ENCODE measurements at regions not wholly inside any gene's neighbourhood (a gene's known extent, or its start where the extent isn't known, plus 50 kb on each side); places are given as distances from the start of the nearest gene placed in this dataset.
"Not testable (repeated sequence)": the region's sequence is repeated elsewhere in the genome, so short reads cannot be mapped to it uniquely, and the experiment has no call there.

- Histone ChIP-seq H3K9me3 (no peaks in the 10 kb centered on the region), H3K27me3 (replicated peaks in 1 of 2; ENCODE audit: control insufficient read depth in 2 of 2, extremely low read depth in 1 of 2, insufficient read depth in 2 of 2, low read length in 1 of 2) (no peaks in the 10 kb centered on the region), H3K4me3 (ENCODE audit: control insufficient read depth in 1 of 2, extremely low read depth in 1 of 2, low read length in 1 of 2) (no peak overlapping the region), H3K4me1 (ENCODE audit: control insufficient read depth in 1 of 2, extremely low read depth in 1 of 2, insufficient read depth in 2 of 2, low read length in 2 of 2) (no peaks in the 10 kb centered on the region), H3K27ac (ENCODE audit: low read length) (no peak overlapping the region), H3K36me3 (ENCODE audit: control insufficient read depth in 2 of 2, extremely low read depth in 1 of 2, insufficient read depth in 1 of 2, low read length in 1 of 2) (no peaks in the 10 kb centered on the region)
- DNase-seq (no peak), ATAC-seq (replicated peaks in 1 of 4) (no peak)
- CTCF ChIA-PET: no interaction called here
- no peak overlapping the region for H3K4me3 Mint-ChIP-seq
- no peaks in the 10 kb centered on the region for H3K4me1 Mint-ChIP-seq
- no CpG with 5 or more reads among the region's 2 CpGs for WGBS (ENCODE audit: insufficient coverage)
- H3K9me3 Mint-ChIP-seq: peaks cover 0 to 4% (median 4%) of the 10 kb centered on the region in 3 donors
- no peak overlapping the region for H3K27ac Mint-ChIP-seq
- peaks cover 10 to 12% of the 10 kb centered on the region in 2 donors for H3K27me3 Mint-ChIP-seq
- POLR2A ChIA-PET: no interaction called here
- H3K36me3 Mint-ChIP-seq: no peaks in the 10 kb centered on the region
Observed at GRCh38 chr2:83994633-83995179, 464.4 kb downstream of the SUCLG1 start.

- POLR2A ChIA-PET: no interaction called here
- DNase-seq (no peak), ATAC-seq (replicated peaks in 1 of 4) (no peak)
- no peaks in the 10 kb centered on the region for H3K27me3 ChIP-seq (replicated peaks in 1 of 2; ENCODE audit: control insufficient read depth in 2 of 2, extremely low read depth in 1 of 2, insufficient read depth in 2 of 2, low read length in 1 of 2)
- H3K9me3 Mint-ChIP-seq: peaks cover 0 to 4% (median 4%) of the 10 kb centered on the region in 3 donors
- no peaks in the 10 kb centered on the region for H3K9me3 ChIP-seq
- CTCF ChIA-PET: no interaction called here
- WGBS (ENCODE audit: insufficient coverage): 50% methylated on average over 1 of the region's 1 CpG
- no peak overlapping the region for H3K4me3 Mint-ChIP-seq
- no peak overlapping the region for H3K4me3 ChIP-seq (ENCODE audit: control insufficient read depth in 1 of 2, extremely low read depth in 1 of 2, low read length in 1 of 2)
- H3K36me3 Mint-ChIP-seq: no peaks in the 10 kb centered on the region
- no peak overlapping the region for H3K27ac Mint-ChIP-seq
- no peaks in the 10 kb centered on the region for H3K4me1 Mint-ChIP-seq
- no peaks in the 10 kb centered on the region for H3K4me1 ChIP-seq (ENCODE audit: control insufficient read depth in 1 of 2, extremely low read depth in 1 of 2, insufficient read depth in 2 of 2, low read length in 2 of 2)
- H3K27ac ChIP-seq (ENCODE audit: low read length): no peak overlapping the region
- H3K27me3 Mint-ChIP-seq: peaks cover 10 to 11% of the 10 kb centered on the region in 2 donors
- no peaks in the 10 kb centered on the region for H3K36me3 ChIP-seq (ENCODE audit: control insufficient read depth in 2 of 2, extremely low read depth in 1 of 2, insufficient read depth in 1 of 2, low read length in 1 of 2)
Observed at GRCh38 chr2:83993873-83994632, 465.0 kb downstream of the SUCLG1 start.

GRCh38 chr2:83991992-83992391, 467.1 kb downstream of the SUCLG1 start:
- Mint-ChIP-seq H3K27me3 (peaks cover 7% of the 10 kb centered on the region in 2 donors), H3K36me3 (no peaks in the 10 kb centered on the region), H3K27ac (no peak overlapping the region), H3K4me3 (no peak overlapping the region), H3K4me1 (no peaks in the 10 kb centered on the region), H3K9me3 (peaks cover under 1 to 10% (median 4%) of the 10 kb centered on the region in 3 donors)
- Histone ChIP-seq H3K4me1 (ENCODE audit: control insufficient read depth in 1 of 2, extremely low read depth in 1 of 2, insufficient read depth in 2 of 2, low read length in 2 of 2) (no peaks in the 10 kb centered on the region), H3K27ac (ENCODE audit: low read length) (no peak overlapping the region), H3K36me3 (ENCODE audit: control insufficient read depth in 2 of 2, extremely low read depth in 1 of 2, insufficient read depth in 1 of 2, low read length in 1 of 2) (no peaks in the 10 kb centered on the region), H3K4me3 (ENCODE audit: control insufficient read depth in 1 of 2, extremely low read depth in 1 of 2, low read length in 1 of 2) (no peak overlapping the region), H3K9me3 (no peaks in the 10 kb centered on the region), H3K27me3 (replicated peaks in 1 of 2; ENCODE audit: control insufficient read depth in 2 of 2, extremely low read depth in 1 of 2, insufficient read depth in 2 of 2, low read length in 1 of 2) (peaks cover 0 to 2% of the 10 kb centered on the region in 2 experiments)
- ATAC-seq (replicated peaks in 1 of 4) (no peak), DNase-seq (no peak)
- WGBS (ENCODE audit: insufficient coverage): no CpG with 5 or more reads among the region's 3 CpGs
- ChIA-PET POLR2A (no interaction called here), CTCF (no interaction called here)

GRCh38 chr2:83990636-83991035, 468.4 kb downstream of the SUCLG1 start:
- H3K9me3 Mint-ChIP-seq: peaks cover 7 to 17% (median 9%) of the 10 kb centered on the region in 3 donors
- H3K36me3 ChIP-seq (ENCODE audit: control insufficient read depth in 2 of 2, extremely low read depth in 1 of 2, insufficient read depth in 1 of 2, low read length in 1 of 2): no peaks in the 10 kb centered on the region

GRCh38 chr2:83976628-83977027, 482.5 kb downstream of the SUCLG1 start:
- ATAC-seq (replicated peaks in 1 of 4); H3K4me1 ChIP-seq (ENCODE audit: control insufficient read depth in 1 of 2, extremely low read depth in 1 of 2, insufficient read depth in 2 of 2, low read length in 2 of 2); H3K4me3 Mint-ChIP-seq; H3K27ac ChIP-seq (ENCODE audit: low read length); H3K4me3 ChIP-seq (ENCODE audit: control insufficient read depth in 1 of 2, extremely low read depth in 1 of 2, low read length in 1 of 2); H3K9me3 ChIP-seq; H3K27me3 ChIP-seq (replicated peaks in 1 of 2; ENCODE audit: control insufficient read depth in 2 of 2, extremely low read depth in 1 of 2, insufficient read depth in 2 of 2, low read length in 1 of 2); CTCF ChIA-PET; H3K27ac Mint-ChIP-seq; H3K36me3 Mint-ChIP-seq; H3K36me3 ChIP-seq (ENCODE audit: control insufficient read depth in 2 of 2, extremely low read depth in 1 of 2, insufficient read depth in 1 of 2, low read length in 1 of 2); H3K4me1 Mint-ChIP-seq; DNase-seq; POLR2A ChIA-PET: not testable (repeated sequence)
- H3K27me3 Mint-ChIP-seq: peaks cover 7 to 14% of the 10 kb centered on the region in 2 donors
- H3K9me3 Mint-ChIP-seq: peaks cover 0 to 13% (median 4%) of the 10 kb centered on the region in 3 donors
- WGBS (ENCODE audit: insufficient coverage): 59% methylated on average over 4 of the region's 6 CpGs

More at GRCh38 chr2:83990636-83991035, 468.4 kb downstream of the SUCLG1 start:
- Mint-ChIP-seq H3K27me3 (peaks cover 7% of the 10 kb centered on the region in 2 donors), H3K27ac (no peak overlapping the region), H3K4me1 (no peaks in the 10 kb centered on the region), H3K4me3 (no peak overlapping the region), H3K36me3 (no peaks in the 10 kb centered on the region)
- ChIA-PET CTCF (no interaction called here), POLR2A (no interaction called here)
- no peak overlapping the region for H3K27ac ChIP-seq (ENCODE audit: low read length)
- DNase-seq (no peak), ATAC-seq (replicated peaks in 1 of 4) (no peak)
- H3K4me1 ChIP-seq (ENCODE audit: control insufficient read depth in 1 of 2, extremely low read depth in 1 of 2, insufficient read depth in 2 of 2, low read length in 2 of 2): no peaks in the 10 kb centered on the region
- peaks cover 0 to 2% of the 10 kb centered on the region in 2 experiments for H3K27me3 ChIP-seq (replicated peaks in 1 of 2; ENCODE audit: control insufficient read depth in 2 of 2, extremely low read depth in 1 of 2, insufficient read depth in 2 of 2, low read length in 1 of 2)
- WGBS (ENCODE audit: insufficient coverage): no CpG with 5 or more reads among the region's 1 CpG
- no peaks in the 10 kb centered on the region for H3K9me3 ChIP-seq
- H3K4me3 ChIP-seq (ENCODE audit: control insufficient read depth in 1 of 2, extremely low read depth in 1 of 2, low read length in 1 of 2): no peak overlapping the region

GRCh38 chr2:83972128-83972527, 487.0 kb downstream of the SUCLG1 start:
- ChIA-PET POLR2A (no interaction called here), CTCF (no interaction called here)
- peaks cover 0 to 5% of the 10 kb centered on the region in 2 experiments for H3K27me3 ChIP-seq (replicated peaks in 1 of 2; ENCODE audit: control insufficient read depth in 2 of 2, extremely low read depth in 1 of 2, insufficient read depth in 2 of 2, low read length in 1 of 2)
- Mint-ChIP-seq H3K27me3 (peaks cover 14 to 18% of the 10 kb centered on the region in 2 donors), H3K36me3 (no peaks in the 10 kb centered on the region), H3K4me1 (no peaks in the 10 kb centered on the region), H3K9me3 (peaks cover 0 to 12% (median 7%) of the 10 kb centered on the region in 3 donors), H3K27ac (no peak overlapping the region), H3K4me3 (no peak overlapping the region)
- H3K9me3 ChIP-seq: no peaks in the 10 kb centered on the region
- no peak overlapping the region for H3K27ac ChIP-seq (ENCODE audit: low read length)
- DNase-seq (no peak), ATAC-seq (replicated peaks in 1 of 4) (no peak)
- WGBS (ENCODE audit: insufficient coverage): no CpG with 5 or more reads among the region's 3 CpGs
- no peak overlapping the region for H3K4me3 ChIP-seq (ENCODE audit: control insufficient read depth in 1 of 2, extremely low read depth in 1 of 2, low read length in 1 of 2)
- no peaks in the 10 kb centered on the region for H3K36me3 ChIP-seq (ENCODE audit: control insufficient read depth in 2 of 2, extremely low read depth in 1 of 2, insufficient read depth in 1 of 2, low read length in 1 of 2)
- no peaks in the 10 kb centered on the region for H3K4me1 ChIP-seq (ENCODE audit: control insufficient read depth in 1 of 2, extremely low read depth in 1 of 2, insufficient read depth in 2 of 2, low read length in 2 of 2)
